PC-3 (cell line): ENCODE measurements at regions not wholly inside any gene's neighbourhood (a gene's known extent, or its start where the extent isn't known, plus 50 kb on each side); places are given as distances from the start of the nearest gene placed in this dataset.

ENCODE experiments used
- ATAC-seq: fragments of 200-7000 bp; cut with Tn5 transposase; 2 replicates; pipeline ENCODE4 v1.9.1; 2020; ENCODE audit warnings: mild to moderate bottlenecking, moderate library complexity
- BruUV-seq: library from RNA; stranded (reverse); fragments of 400-500 nt; replicated peaks from 2 replicates; lab custom pipeline; 2021; lab: Mats Ljungman, UMichigan
- CTCF ChIA-PET: fragments of 300-600 bp; sonication (Branson Sonifier 250); formaldehyde crosslinking; loops from one replicate; lab custom pipeline; 2022; ENCODE audit warnings: antibody characterized with exemption; lab: Charles Lee
- POLR2A ChIA-PET: fragments of 300-600 bp; sonication (Branson Sonifier 250); formaldehyde crosslinking; loops from one replicate; lab custom pipeline; 2022; ENCODE audit warnings: antibody characterized with exemption; ENCODE audit not compliant: unreplicated experiment; lab: Charles Lee
- DNase-seq: peaks from one replicate; pipeline ENCODE4 v3.0.0-alpha.2; 2015
- H2AFZ ChIP-seq: fragments of 300-600 bp; sonication (generic); 2 replicates; pipeline ENCODE4 v1.6.0; 2016; ENCODE audit warnings: antibody characterized with exemption, low read length
- H3F3A ChIP-seq: fragments of 300-600 bp; sonication (generic); one replicate; pipeline ENCODE4 v1.6.0; 2017; ENCODE audit warnings: antibody characterized with exemption, low read length, control low read depth, mild to moderate bottlenecking; ENCODE audit not compliant: unreplicated experiment
- H3K27ac ChIP-seq: fragments of 300-600 bp; sonication (generic); 2 replicates; pipeline ENCODE4 v1.5.1; 2016; ENCODE audit warnings: mild to moderate bottlenecking, low read length
- H3K27me3 ChIP-seq: fragments of 300-600 bp; sonication (generic); 2 replicates; pipeline ENCODE4 v1.6.1; 2016; ENCODE audit warnings: low read length, mixed read lengths
- H3K36me3 ChIP-seq: fragments of 300-600 bp; sonication (generic); 2 replicates; pipeline ENCODE4 v1.6.1; 2016; ENCODE audit warnings: low read depth, mixed run types, low read length, mixed read lengths
- H3K4me1 ChIP-seq: fragments of 300-600 bp; sonication (generic); 2 replicates; pipeline ENCODE4 v1.5.1; 2016; ENCODE audit warnings: low read length; ENCODE audit not compliant: insufficient read depth
- H3K4me2 ChIP-seq: fragments of 300-600 bp; sonication (generic); 2 replicates; pipeline ENCODE4 v1.6.0; 2016; ENCODE audit warnings: low read length
- H3K4me3 ChIP-seq: fragments of 300-600 bp; sonication (generic); 2 replicates; pipeline ENCODE4 v1.5.1; 2016; ENCODE audit warnings: mild to moderate bottlenecking, low read length, mixed read lengths
- H3K79me2 ChIP-seq: fragments of 300-600 bp; sonication (generic); 2 replicates; pipeline ENCODE4 v1.6.1; 2017; ENCODE audit warnings: low read length, mixed read lengths
- H3K9ac ChIP-seq: fragments of 300-600 bp; sonication (generic); 2 replicates; pipeline ENCODE4 v1.6.0; 2016; ENCODE audit warnings: mild to moderate bottlenecking, low read length
- H3K9me2 ChIP-seq: fragments of 300-600 bp; sonication (generic); replicated peaks from 2 replicates; pipeline ENCODE4 v1.6.1; 2016; ENCODE audit warnings: mixed run types, low read length, mixed read lengths
- H3K9me3 ChIP-seq: fragments of 300-600 bp; sonication (generic); 2 replicates; pipeline ENCODE4 v1.6.1; 2016; ENCODE audit warnings: low read length, mixed read lengths
- H4K20me1 ChIP-seq: fragments of 300-600 bp; sonication (generic); 2 replicates; pipeline ENCODE4 v1.6.1; 2016; ENCODE audit warnings: low read length, mixed read lengths
- CTCF ChIP-seq: fragments of 300-600 bp; sonication (generic); conservative IDR thresholded peaks from 2 replicates; pipeline ENCODE4 v1.5.1; 2017; ENCODE audit warnings: antibody characterized with exemption, low read depth, mild to moderate bottlenecking, low read length
- EZH2 ChIP-seq: fragments of 300-600 bp; sonication (generic); IDR thresholded peaks from one replicate; pipeline ENCODE4 v1.6.1; 2017; ENCODE audit warnings: antibody characterized with exemption, mild to moderate bottlenecking, low read length; ENCODE audit not compliant: unreplicated experiment
- EZH2phosphoT487 ChIP-seq: fragments of 300-600 bp; sonication (generic); IDR thresholded peaks from 2 replicates; pipeline ENCODE4 v1.6.1; 2018; ENCODE audit warnings: mild to moderate bottlenecking, antibody characterized with exemption, low read length, borderline replicate concordance
- intact Hi-C: fragments of 100-400 bp; cut with micrococcal nuclease; formaldehyde crosslinking; loops from 2 replicates; pipeline ENCODE4 v1.9.0; 2023

- no TSS peak for BruUV-seq
- CTCF ChIA-PET, result no interaction called here
Measured at GRCh38 chr20:17882834-17883591, 85.6 kb downstream of the SNX5 start.

GRCh38 chr20:17882065-17882833 is 86.3 kb downstream of the SNX5 start:
- H2AFZ ChIP-seq, result no peak overlapping the region
- CTCF ChIA-PET, result no interaction called here

More at GRCh38 chr20:17882834-17883591, 85.6 kb downstream of the SNX5 start:
- Histone ChIP-seq H4K20me1 (no peaks in the 10 kb centered on the region), H3K9me3 (no peaks in the 10 kb centered on the region), H3K9ac (no peak overlapping the region), H3K79me2 (no peaks in the 10 kb centered on the region), H3K4me2 (no peak overlapping the region), H3K27ac (no peak overlapping the region), H3K9me2 (no peaks in the 10 kb centered on the region), H3K27me3 (no peaks in the 10 kb centered on the region), H3F3A (no peaks in the 10 kb centered on the region), H3K36me3 (no peaks in the 10 kb centered on the region), H3K4me3 (no peak overlapping the region), H3K4me1 (peaks cover 13% of the 10 kb centered on the region), H2AFZ (no peak overlapping the region)
- DNase-seq, result no peak
- POLR2A ChIA-PET, result no interaction called here
- TF ChIP-seq EZH2 (no peak), CTCF (no peak), EZH2phosphoT487 (no peak)
- intact Hi-C loops, result no loop called here
- ATAC-seq, result no peak

More at GRCh38 chr20:17882065-17882833, 86.3 kb downstream of the SNX5 start:
- no peaks in the 10 kb centered on the region for H3K9me2 ChIP-seq
- TF ChIP-seq EZH2phosphoT487 (no peak), CTCF (no peak), EZH2 (no peak)
- no peak overlapping the region for H3K4me2 ChIP-seq
- no peaks in the 10 kb centered on the region for H3K27me3 ChIP-seq
- intact Hi-C loops, result no loop called here
- no peaks in the 10 kb centered on the region for H3K9me3 ChIP-seq
- H3K9ac ChIP-seq, result no peak overlapping the region
- H3K4me1 ChIP-seq, result peaks cover 5% of the 10 kb centered on the region; the same call in 1 of the 2 replicates
- no TSS peak for BruUV-seq
- POLR2A ChIA-PET, result no interaction called here
- no peaks in the 10 kb centered on the region for H3F3A ChIP-seq
- H4K20me1 ChIP-seq, result no peaks in the 10 kb centered on the region
- no peaks in the 10 kb centered on the region for H3K36me3 ChIP-seq
- H3K79me2 ChIP-seq, result no peaks in the 10 kb centered on the region
- no peak overlapping the region for H3K4me3 ChIP-seq
- ATAC-seq (no peak), DNase-seq (no peak)
- no peak overlapping the region for H3K27ac ChIP-seq
